Cardiac fibroblast (primary cell): ENCODE measurements at regions not wholly inside any gene's neighbourhood (a gene's known extent, or its start where the extent isn't known, plus 50 kb on each side); places are given as distances from the start of the nearest gene placed in this dataset.

Experiments used
- DNase-seq, 2 donors: peaks; one replicate each; pipeline versions ENCODE4 v3.0.0 to v3.0.0-alpha.2; 2010; ENCODE audit warnings: low read depth in 2 of 2
- H3K4me3 ChIP-seq, 2 donors: replicated peaks in 1 of 2; 1 replicate in 1 of 2; 2 replicates in 1 of 2; pipeline ENCODE4 v1.5.1; 2011; ENCODE audit warnings: low read depth in 2 of 2, low read length in 2 of 2, mild to moderate bottlenecking in 2 of 2, moderate library complexity in 1 of 2
- TF ChIP-seq, protein P1 (sequence below): IDR thresholded peaks from one replicate; pipeline ENCODE4 v1.5.1; 2011; ENCODE audit warnings: low read depth, mild to moderate bottlenecking, low read length, inconsistent platforms

DNA sequence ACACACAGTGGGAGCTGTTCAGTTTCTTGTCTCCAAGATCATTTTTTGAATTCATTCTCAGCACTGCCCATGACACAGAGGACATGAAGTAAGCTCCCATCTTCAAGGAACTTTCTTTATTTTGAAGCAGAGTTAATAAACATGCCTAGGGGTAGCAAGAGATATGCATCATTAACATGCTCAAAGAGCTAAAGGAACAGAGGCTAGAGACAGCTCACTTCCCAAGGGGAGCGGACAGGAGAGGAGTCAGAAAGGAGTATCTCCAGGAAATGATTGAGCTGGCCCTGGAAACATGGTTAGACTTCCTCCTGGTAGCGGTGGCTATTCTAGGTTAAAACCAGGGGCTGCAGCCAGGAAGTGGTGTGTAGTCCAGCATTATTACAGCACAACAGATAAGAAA lies 135.9 kb downstream of the GPAM start:
- TF ChIP-seq, protein P1, sequence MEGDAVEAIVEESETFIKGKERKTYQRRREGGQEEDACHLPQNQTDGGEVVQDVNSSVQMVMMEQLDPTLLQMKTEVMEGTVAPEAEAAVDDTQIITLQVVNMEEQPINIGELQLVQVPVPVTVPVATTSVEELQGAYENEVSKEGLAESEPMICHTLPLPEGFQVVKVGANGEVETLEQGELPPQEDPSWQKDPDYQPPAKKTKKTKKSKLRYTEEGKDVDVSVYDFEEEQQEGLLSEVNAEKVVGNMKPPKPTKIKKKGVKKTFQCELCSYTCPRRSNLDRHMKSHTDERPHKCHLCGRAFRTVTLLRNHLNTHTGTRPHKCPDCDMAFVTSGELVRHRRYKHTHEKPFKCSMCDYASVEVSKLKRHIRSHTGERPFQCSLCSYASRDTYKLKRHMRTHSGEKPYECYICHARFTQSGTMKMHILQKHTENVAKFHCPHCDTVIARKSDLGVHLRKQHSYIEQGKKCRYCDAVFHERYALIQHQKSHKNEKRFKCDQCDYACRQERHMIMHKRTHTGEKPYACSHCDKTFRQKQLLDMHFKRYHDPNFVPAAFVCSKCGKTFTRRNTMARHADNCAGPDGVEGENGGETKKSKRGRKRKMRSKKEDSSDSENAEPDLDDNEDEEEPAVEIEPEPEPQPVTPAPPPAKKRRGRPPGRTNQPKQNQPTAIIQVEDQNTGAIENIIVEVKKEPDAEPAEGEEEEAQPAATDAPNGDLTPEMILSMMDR: no peak
- H3K4me3 ChIP-seq: no peak overlapping the region
- no peak for DNase-seq

DNA sequence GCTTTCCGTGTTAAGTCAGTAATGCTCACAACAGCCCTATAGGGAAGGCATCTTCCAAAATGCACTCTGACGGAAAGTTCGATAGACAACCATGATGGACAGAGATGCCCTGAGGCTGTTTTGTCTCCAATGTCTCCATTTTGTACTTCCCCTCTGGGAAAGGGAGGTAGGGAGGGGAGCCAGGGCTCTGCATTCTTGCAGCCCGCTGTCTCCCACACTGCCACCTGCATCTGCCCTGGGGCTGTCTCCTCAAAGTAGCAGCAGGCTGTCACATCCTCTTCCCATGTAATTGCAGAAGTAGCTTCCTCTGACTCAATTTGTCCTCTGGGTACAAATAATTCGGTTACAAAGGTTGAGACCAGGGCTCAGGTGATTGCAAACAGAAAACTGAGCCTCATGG lies 131.4 kb downstream of the GPAM start:
- DNase-seq: no peak
- H3K4me3 ChIP-seq: no peak overlapping the region
- TF ChIP-seq, protein P1: no peak

DNA sequence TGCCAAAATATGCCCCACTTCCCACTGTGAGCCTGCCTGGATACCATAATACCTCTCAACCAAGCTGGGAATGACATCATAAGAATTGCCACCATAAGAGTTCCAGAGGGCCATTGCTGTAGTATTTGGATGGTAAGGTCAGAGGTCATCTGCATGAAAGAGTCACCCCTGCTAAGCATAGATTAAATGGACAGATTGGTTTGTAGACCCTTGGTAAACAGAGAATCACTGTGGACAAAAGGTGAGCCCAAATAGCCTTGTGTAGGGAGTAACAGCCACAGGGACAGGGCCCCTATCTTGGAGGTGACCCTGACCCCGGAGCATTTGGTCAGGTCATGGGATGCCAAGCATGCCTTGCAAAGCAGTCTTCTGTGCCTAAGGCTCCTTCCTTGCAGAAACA lies 129.7 kb downstream of the GPAM start:
- no peak for DNase-seq
- TF ChIP-seq, protein P1: no peak
- no peak overlapping the region for H3K4me3 ChIP-seq

DNA sequence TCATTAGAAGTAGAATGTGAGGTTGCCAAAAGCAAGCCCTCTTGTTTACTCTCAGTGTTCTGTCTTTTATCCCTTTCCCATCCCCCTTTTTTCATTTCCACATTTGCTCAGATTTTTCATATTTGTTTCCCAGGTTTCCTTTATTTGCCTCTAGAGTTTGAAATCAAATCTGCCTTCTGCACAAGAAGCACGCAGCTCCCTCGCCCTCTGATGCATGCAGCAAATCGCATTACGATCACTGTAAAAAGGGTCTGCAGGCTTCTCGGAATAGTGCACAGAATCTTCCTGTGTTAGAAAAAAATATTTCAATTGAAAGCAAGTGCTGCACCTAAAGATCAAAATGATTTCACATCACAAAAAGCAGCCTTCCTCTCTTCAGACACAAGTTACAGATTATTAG lies 129.0 kb downstream of the GPAM start:
- TF ChIP-seq, protein P1: no peak

DNA sequence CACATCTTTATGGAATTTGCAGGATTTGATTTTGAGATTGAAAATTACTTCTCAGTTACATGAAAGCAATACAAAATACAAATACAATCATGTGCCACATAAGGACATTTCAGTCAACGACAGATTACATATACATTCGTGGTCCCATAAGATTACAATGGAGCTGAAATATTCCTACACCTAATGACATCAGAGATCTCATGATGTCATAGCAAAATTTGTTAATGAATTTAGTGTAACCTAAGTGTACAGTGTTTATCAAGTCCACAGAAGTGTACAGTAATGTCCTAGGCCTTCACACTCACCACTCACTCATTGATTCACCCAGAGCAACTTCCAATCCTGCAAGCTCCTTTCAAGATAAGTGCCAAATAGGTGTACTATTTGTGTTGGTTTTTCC lies 126.5 kb downstream of the GPAM start:
- no peak for DNase-seq
- H3K4me3 ChIP-seq: no peak overlapping the region
- TF ChIP-seq, protein P1: no peak

More for the DNA sequence above, 129.0 kb downstream of the GPAM start:
- no peak for DNase-seq
- no peak overlapping the region for H3K4me3 ChIP-seq

DNA sequence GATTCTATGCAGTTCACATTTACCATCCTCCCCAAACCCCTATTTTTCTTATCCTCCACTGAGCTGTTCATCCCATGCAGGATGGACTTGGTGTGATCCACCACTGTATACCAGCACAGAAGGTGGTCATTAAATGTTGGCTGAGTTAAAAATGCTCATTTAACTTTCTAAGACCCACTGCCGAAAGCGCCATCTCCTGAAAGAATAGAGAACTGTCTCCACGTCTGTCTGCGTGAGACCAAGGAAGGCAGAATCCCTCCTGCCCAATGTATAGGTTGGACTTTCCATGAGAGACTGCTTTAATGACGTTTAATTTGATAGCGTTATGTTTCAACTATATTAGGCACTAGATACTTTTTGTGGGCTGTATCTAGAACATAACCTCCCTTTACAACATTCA lies 124.3 kb downstream of the GPAM start:
- no peak for DNase-seq
- no peak overlapping the region for H3K4me3 ChIP-seq
- TF ChIP-seq, protein P1: no peak

DNA sequence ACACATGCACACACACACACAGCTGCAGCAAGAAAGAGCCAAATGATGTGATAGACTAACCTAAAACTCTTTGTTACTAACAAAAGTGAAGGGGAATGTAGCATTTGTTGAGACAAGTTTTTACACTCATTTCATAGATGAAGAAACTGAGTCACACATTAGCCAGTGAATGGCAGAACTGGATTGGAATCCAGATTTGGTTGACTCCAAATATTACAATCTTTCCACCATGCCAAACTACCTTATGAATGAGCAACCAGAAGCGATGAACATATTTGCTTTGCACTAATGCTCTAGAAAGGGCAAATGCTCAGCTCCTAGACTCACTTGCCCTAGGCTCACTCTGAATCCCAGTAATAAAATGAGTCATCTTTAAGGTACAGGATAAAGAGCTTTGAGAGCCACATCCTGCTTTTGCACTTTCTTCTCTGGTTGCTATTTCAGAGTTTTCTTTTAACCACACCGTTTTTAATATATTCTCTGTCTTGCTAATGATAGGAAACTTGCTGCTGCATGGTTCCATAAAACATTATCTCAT lies 111.9 kb downstream of the GPAM start:
- H3K4me3 ChIP-seq: no peak overlapping the region
- no peak for DNase-seq
- TF ChIP-seq, protein P1: no peak
